B cell (primary cell): ENCODE measurements at regions not wholly inside any gene's neighbourhood (a gene's known extent, or its start where the extent isn't known, plus 50 kb on each side); places are given as distances from the start of the nearest gene placed in this dataset.

Source experiments
- ATAC-seq: fragments of 200-7000 bp; cut with Tn5 transposase; one replicate; pipeline ENCODE4 v1.10.0; 2021; ENCODE audit warnings: low read depth, mild to moderate bottlenecking, moderate number of reproducible peaks, moderate library complexity
- CTCF ChIA-PET: fragments of 350-600 bp; sonication (Branson Sonifier 250); formaldehyde crosslinking; loops from one replicate; lab custom pipeline; 2021; ENCODE audit warnings: antibody characterized with exemption, inconsistent platforms; lab: Charles Lee
- POLR2A ChIA-PET: fragments of 350-600 bp; sonication (Branson Sonifier 250); formaldehyde crosslinking; loops from one replicate; lab custom pipeline; 2021; ENCODE audit warnings: antibody characterized with exemption; lab: Charles Lee
- DNase-seq: peaks from one replicate; pipeline ENCODE4 v3.0.0; 2013
- H2AFZ ChIP-seq: 2 replicates; pipeline ENCODE4 v1.6.1; 2012; ENCODE audit warnings: mild to moderate bottlenecking, low read depth, low read length; ENCODE audit not compliant: insufficient read depth, poor library complexity, severe bottlenecking
- H3K27ac ChIP-seq, 2 donors: 1 replicate in 1 of 2; 2 replicates in 1 of 2; pipeline ENCODE4 v1.5.1; 2012 to 2013; ENCODE audit warnings: low read length in 2 of 2, mild to moderate bottlenecking in 2 of 2, moderate library complexity in 1 of 2
- H3K27me3 ChIP-seq, 4 experiments: fragments of 200-600 bp in 1 of 4; sonication (generic) in 1 of 4; replicated peaks in 1 of 4; 1 replicate in 2 of 4; 2 replicates in 2 of 4; pipeline versions ENCODE4 v1.6.1 to v1.7.0; 2013 to 2016; ENCODE audit warnings: low read length in 3 of 4, mild to moderate bottlenecking in 2 of 4, mixed read lengths in 1 of 4, moderate library complexity in 1 of 4; ENCODE audit not compliant: insufficient read depth in 4 of 4, control insufficient read depth in 3 of 4; ENCODE audit errors: control extremely low read depth in 1 of 4
- H3K36me3 ChIP-seq, 2 experiments: replicated peaks in 1 of 2; 1 replicate in 1 of 2; 2 replicates in 1 of 2; pipeline versions ENCODE4 v1.6.1 to v1.7.1; 2013; ENCODE audit warnings: low read length in 1 of 2; ENCODE audit not compliant: insufficient read depth in 2 of 2, control insufficient read depth in 1 of 2; ENCODE audit errors: control extremely low read depth in 1 of 2, extremely low read depth in 1 of 2
- H3K4me1 ChIP-seq, 2 donors: fragments of 200-600 bp in 1 of 2; sonication (generic) in 1 of 2; 1 replicate in 1 of 2; 2 replicates in 1 of 2; pipeline versions ENCODE4 v1.5.1 to v1.6.1; 2013 to 2017; ENCODE audit warnings: low read length in 2 of 2; ENCODE audit not compliant: control insufficient read depth in 2 of 2, insufficient read depth in 2 of 2
- H3K4me2 ChIP-seq: replicated peaks from 2 replicates; pipeline ENCODE3; 2012; ENCODE audit warnings: mild to moderate bottlenecking, low read depth, low read length; ENCODE audit not compliant: poor library complexity, severe bottlenecking
- H3K4me3 ChIP-seq, 5 experiments: fragments of 200-600 bp in 1 of 5; sonication (generic) in 1 of 5; 1 replicate in 3 of 5; 2 replicates in 2 of 5; pipeline versions ENCODE4 v1.5.1 to v1.7.0; 2011 to 2016; ENCODE audit warnings: low read length in 4 of 5, mild to moderate bottlenecking in 4 of 5, low read depth in 2 of 5, control low read depth in 1 of 5, moderate library complexity in 1 of 5; ENCODE audit not compliant: insufficient read depth in 1 of 5; ENCODE audit errors: control extremely low read depth in 1 of 5, extremely low read depth in 1 of 5
- H3K79me2 ChIP-seq: fragments of 200-600 bp; sonication (generic); one replicate; pipeline ENCODE4 v1.6.0; 2016; ENCODE audit warnings: low read length; ENCODE audit not compliant: control insufficient read depth, insufficient read depth
- H3K9ac ChIP-seq: fragments of 200-600 bp; sonication (generic); 2 replicates; pipeline ENCODE4 v1.6.1; 2017; ENCODE audit warnings: mild to moderate bottlenecking, low read length, moderate library complexity
- H3K9me3 ChIP-seq, 3 donors: one replicate each; pipeline versions ENCODE4 v1.6.1 to v1.7.1; 2013; ENCODE audit warnings: low read length in 2 of 3; ENCODE audit not compliant: control insufficient read depth in 2 of 3, insufficient read depth in 1 of 3; ENCODE audit errors: control extremely low read depth in 1 of 3
- H4K20me1 ChIP-seq: 2 replicates; pipeline ENCODE4 v1.6.0; 2012; ENCODE audit warnings: mild to moderate bottlenecking, low read length; ENCODE audit not compliant: insufficient read depth, control insufficient read depth, poor library complexity, severe bottlenecking
- H3K27ac Mint-ChIP-seq: one replicate; pipeline ENCODE4 v1.8.0; 2021; ENCODE audit warnings: mixed read lengths
- H3K27me3 Mint-ChIP-seq: one replicate; pipeline ENCODE4 v1.8.0; 2021; ENCODE audit warnings: mixed read lengths
- H3K4me1 Mint-ChIP-seq: one replicate; pipeline ENCODE4 v1.8.0; 2021; ENCODE audit warnings: mixed read lengths
- H3K4me3 Mint-ChIP-seq: one replicate; pipeline ENCODE4 v1.8.0; 2021; ENCODE audit warnings: mixed read lengths
- H3K9me3 Mint-ChIP-seq: one replicate; pipeline ENCODE4 v1.8.0; 2022; ENCODE audit warnings: mixed read lengths; ENCODE audit not compliant: insufficient read depth
- EZH2 ChIP-seq: IDR thresholded peaks from 2 replicates; pipeline ENCODE4 v1.6.1; 2012; ENCODE audit warnings: borderline replicate concordance, low read depth, mild to moderate bottlenecking, moderate library complexity, low read length; ENCODE audit not compliant: insufficient read depth, poor library complexity, severe bottlenecking
- WGBS: methylation state at CpG from one replicate; pipeline ENCODE4 v1.1.5; 2013; ENCODE audit warnings: missing lambda C conversion rate; ENCODE audit not compliant: insufficient coverage; 5-methylcytosine and 5-hydroxymethylcytosine counted together
- intact Hi-C: fragments of 100-400 bp; cut with micrococcal nuclease; formaldehyde crosslinking; loops from one replicate; pipeline ENCODE4 v1.10.0; 2022
- TF ChIP-seq, protein P1 (sequence below): fragments of 200-600 bp; IDR thresholded peaks from one replicate; pipeline ENCODE4 v1.8.0; 2022; ENCODE audit warnings: antibody characterized with exemption, mild to moderate bottlenecking

DNA sequence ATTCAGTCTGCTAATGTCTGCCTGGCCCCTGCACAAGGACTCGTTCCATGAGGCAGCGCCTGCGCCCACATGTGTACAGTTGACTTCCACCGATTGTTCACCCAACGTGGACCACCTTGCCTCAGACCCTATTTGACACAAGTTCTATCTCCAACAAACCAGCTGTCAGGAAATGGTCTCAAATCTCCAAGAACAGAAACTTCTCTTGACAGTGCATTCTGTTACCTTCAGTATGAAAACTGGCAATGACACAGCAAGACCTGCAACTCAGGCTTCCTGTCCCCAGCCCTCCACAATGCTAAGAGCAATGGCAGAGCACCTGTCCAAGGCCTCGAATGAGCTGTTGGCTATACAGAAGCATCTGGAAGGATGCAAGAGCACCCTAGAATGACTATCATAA lies 102.3 kb upstream of the CLDN14 start:
- Mint-ChIP-seq H3K27ac (no peak overlapping the region), H3K4me3 (no peak overlapping the region), H3K27me3 (peaks cover 4% of the 10 kb centered on the region), H3K4me1 (no peaks in the 10 kb centered on the region), H3K9me3 (no peaks in the 10 kb centered on the region)
- Histone ChIP-seq H3K9ac (no peak overlapping the region), H3K9me3 (no peaks in the 10 kb centered on the region), H3K4me3 (no peak overlapping the region), H3K27me3 (no peaks in the 10 kb centered on the region), H3K27ac (no peak overlapping the region), H3K36me3 (no peaks in the 10 kb centered on the region), H2AFZ (no peak overlapping the region), H3K79me2 (no peaks in the 10 kb centered on the region), H3K4me1 (no peaks in the 10 kb centered on the region), H3K4me2 (no peak overlapping the region), H4K20me1 (no peaks in the 10 kb centered on the region)
- POLR2A ChIA-PET: no interaction called here
- intact Hi-C loops: no loop called here
- 40% methylated on average over 5 of the region's 6 CpGs for whole genome bisulfite sequencing
- TF ChIP-seq, protein P1, sequence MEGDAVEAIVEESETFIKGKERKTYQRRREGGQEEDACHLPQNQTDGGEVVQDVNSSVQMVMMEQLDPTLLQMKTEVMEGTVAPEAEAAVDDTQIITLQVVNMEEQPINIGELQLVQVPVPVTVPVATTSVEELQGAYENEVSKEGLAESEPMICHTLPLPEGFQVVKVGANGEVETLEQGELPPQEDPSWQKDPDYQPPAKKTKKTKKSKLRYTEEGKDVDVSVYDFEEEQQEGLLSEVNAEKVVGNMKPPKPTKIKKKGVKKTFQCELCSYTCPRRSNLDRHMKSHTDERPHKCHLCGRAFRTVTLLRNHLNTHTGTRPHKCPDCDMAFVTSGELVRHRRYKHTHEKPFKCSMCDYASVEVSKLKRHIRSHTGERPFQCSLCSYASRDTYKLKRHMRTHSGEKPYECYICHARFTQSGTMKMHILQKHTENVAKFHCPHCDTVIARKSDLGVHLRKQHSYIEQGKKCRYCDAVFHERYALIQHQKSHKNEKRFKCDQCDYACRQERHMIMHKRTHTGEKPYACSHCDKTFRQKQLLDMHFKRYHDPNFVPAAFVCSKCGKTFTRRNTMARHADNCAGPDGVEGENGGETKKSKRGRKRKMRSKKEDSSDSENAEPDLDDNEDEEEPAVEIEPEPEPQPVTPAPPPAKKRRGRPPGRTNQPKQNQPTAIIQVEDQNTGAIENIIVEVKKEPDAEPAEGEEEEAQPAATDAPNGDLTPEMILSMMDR: no peak
- TF ChIP-seq EZH2: no peak
- DNase-seq (no peak), ATAC-seq (no peak)
- CTCF ChIA-PET: no interaction called here

DNA sequence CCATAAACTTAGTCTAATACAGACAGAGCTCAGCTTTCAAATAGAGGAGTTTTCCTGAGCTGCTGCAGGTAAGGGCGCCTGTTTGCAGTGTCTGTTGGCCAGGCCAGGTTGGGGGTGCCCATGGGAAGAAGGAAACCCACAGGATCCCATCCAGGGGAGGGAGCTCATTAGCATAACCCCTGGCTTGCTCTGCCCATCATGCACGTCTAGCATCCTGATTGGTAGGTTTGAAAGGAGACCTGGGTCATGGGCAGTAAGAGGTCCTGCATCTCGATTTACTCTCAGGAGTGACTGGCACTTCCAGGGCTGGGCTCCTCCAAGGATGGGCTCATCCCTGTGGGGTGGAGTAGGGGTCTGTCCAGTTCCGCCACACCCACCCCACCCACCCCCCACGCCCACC lies 103.7 kb upstream of the CLDN14 start:
- no peak overlapping the region for H3K4me3 ChIP-seq
- POLR2A ChIA-PET: no interaction called here
- DNase-seq: no peak
- no peak for ATAC-seq
- Mint-ChIP-seq H3K9me3 (no peaks in the 10 kb centered on the region), H3K4me1 (no peaks in the 10 kb centered on the region), H3K4me3 (no peak overlapping the region), H3K27ac (no peak overlapping the region), H3K27me3 (peaks cover 4% of the 10 kb centered on the region)
- CTCF ChIA-PET: no interaction called here
- H4K20me1 ChIP-seq: no peaks in the 10 kb centered on the region
- WGBS: no CpG with 5 or more reads among the region's 5 CpGs
- no peaks in the 10 kb centered on the region for H3K4me1 ChIP-seq
- no peak overlapping the region for H3K4me2 ChIP-seq
- no peaks in the 10 kb centered on the region for H3K36me3 ChIP-seq
- no peaks in the 10 kb centered on the region for H3K79me2 ChIP-seq
- H3K9ac ChIP-seq: no peak overlapping the region
- intact Hi-C loops: no loop called here
- no peaks in the 10 kb centered on the region for H3K27me3 ChIP-seq
- no peak overlapping the region for H3K27ac ChIP-seq
- no peak for TF ChIP-seq EZH2
- TF ChIP-seq, protein P1: no peak
- H3K9me3 ChIP-seq: no peaks in the 10 kb centered on the region
- H2AFZ ChIP-seq: no peak overlapping the region
